LNCaP clone FGC (cell line): ENCODE measurements at regions not wholly inside any gene's neighbourhood (a gene's known extent, or its start where the extent isn't known, plus 50 kb on each side); places are given as distances from the start of the nearest gene placed in this dataset.

Source experiments
- DNase-seq: peaks from one replicate; pipeline ENCODE4 v3.0.0-alpha.2; 2011; ENCODE audit warnings: low read depth
- H3K4me3 ChIP-seq: 2 replicates; pipeline ENCODE4 v1.5.1; 2011; ENCODE audit warnings: mild to moderate bottlenecking, low read depth, low read length, control low read depth
- CTCF ChIP-seq: IDR thresholded peaks from 2 replicates; pipeline ENCODE4 v1.5.1; 2012; ENCODE audit warnings: mild to moderate bottlenecking; ENCODE audit not compliant: control insufficient read depth, insufficient read depth; ENCODE audit errors: extremely low read depth

DNA sequence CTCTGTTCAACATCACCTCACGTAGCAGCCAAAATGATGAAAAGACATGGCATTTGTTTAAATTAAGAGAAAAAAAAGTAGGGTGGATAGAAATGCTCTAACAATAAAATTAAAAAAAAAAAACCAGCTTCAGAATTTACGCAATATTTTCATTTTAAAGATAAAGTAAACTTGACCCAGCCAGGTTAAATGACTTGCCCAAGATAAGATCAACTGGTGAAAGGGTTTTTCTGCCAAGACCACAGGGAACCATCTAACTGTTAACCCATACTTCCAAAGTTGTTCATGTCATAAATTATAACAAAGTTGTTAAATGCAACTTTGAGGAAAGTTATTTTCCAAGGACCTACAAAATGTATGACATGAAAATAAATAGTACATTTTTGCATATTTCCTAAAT lies 129.6 kb upstream of the SOX5 start:
- no peak for DNase-seq
- H3K4me3 ChIP-seq, result no peak overlapping the region
- no peak for TF ChIP-seq CTCF

- DNase-seq, result no peak
- no peak for TF ChIP-seq CTCF
- no peak overlapping the region for H3K4me3 ChIP-seq
Measured at GRCh38 chr12:24078318-24078765, 128.9 kb upstream of the SOX5 start.

- H3K4me3 ChIP-seq, result no peak overlapping the region
- no peak for DNase-seq
- no peak for TF ChIP-seq CTCF
Measured at GRCh38 chr12:24077161-24077560, 127.7 kb upstream of the SOX5 start.

GRCh38 chr12:24075650-24076049 lies 126.2 kb upstream of the SOX5 start:
- TF ChIP-seq CTCF, result no peak
- DNase-seq, result no peak
- H3K4me3 ChIP-seq, result no peak overlapping the region

DNA sequence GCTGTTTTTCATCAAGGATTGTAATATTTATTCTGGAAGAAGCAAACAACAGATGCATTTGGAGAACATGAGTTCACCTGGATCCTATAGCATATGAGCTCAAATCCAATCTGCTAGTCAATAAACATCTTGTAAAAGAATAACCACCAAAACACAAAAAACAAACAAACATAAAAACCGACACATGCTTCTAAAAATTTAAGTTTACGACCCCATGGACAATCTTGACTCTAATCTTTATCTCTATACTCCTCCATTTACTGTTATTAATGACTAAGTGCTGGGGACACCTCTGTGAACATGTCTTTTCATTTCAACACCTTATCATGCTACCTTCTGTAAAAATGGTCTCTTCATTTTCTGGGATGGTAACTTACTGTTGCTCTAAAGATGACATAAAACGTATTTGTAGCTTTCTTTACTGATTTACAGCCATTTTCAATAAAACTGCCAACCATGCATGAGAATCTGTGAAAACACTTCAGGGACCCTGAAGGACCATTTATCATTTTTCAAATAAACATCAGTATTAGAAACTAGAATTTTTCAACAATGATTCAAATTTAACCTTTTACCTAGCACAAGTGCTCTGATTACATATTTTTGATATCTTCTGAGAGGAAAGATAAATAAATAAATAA lies 123.8 kb upstream of the SOX5 start:
- H3K4me3 ChIP-seq, result no peak overlapping the region
- DNase-seq, result no peak

GRCh38 chr12:24072302-24072701 lies 122.8 kb upstream of the SOX5 start:
- TF ChIP-seq CTCF, result no peak
- no peak for DNase-seq

More for the DNA sequence above, 123.8 kb upstream of the SOX5 start:
- TF ChIP-seq CTCF, result no peak

GRCh38 chr12:24071842-24072241 lies 122.4 kb upstream of the SOX5 start:
- DNase-seq, result no peak
- no peak overlapping the region for H3K4me3 ChIP-seq
- no peak for TF ChIP-seq CTCF

More at GRCh38 chr12:24072302-24072701, 122.8 kb upstream of the SOX5 start:
- H3K4me3 ChIP-seq, result no peak overlapping the region
